Activated CD4-positive, alpha-beta T cell treated with anti-CD3 and anti-CD28 coated beads, Interleukin-2, amount 50 U/mL, for 16 hours (primary cell): ENCODE measurements at regions not wholly inside any gene's neighbourhood (a gene's known extent, or its start where the extent isn't known, plus 50 kb on each side); places are given as distances from the start of the nearest gene placed in this dataset.

ENCODE experiments used
- DNase-seq: peaks from one replicate; pipeline ENCODE4 v3.0.0-alpha.2; 2020

DNA sequence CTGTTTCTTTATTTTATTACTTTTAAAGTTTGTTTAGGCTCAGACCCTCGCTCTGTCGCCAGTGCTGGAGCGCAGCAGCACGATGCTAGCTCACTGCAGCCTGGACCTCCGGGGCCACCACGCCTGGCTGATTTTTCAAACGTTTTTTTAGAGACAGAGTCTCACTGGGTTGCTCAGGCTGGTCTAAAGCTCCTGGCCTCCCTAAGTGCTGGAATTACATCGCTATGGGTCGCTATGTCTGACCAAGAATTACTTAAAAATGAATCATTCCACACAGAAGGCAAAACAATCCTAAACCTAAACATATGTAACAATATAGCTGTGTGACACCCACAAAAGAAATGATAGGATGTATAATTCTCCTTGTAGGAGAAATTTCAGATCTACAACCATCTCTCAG lies 86.9 kb upstream of the SIMC1 start:
- DNase-seq: no peak

DNA sequence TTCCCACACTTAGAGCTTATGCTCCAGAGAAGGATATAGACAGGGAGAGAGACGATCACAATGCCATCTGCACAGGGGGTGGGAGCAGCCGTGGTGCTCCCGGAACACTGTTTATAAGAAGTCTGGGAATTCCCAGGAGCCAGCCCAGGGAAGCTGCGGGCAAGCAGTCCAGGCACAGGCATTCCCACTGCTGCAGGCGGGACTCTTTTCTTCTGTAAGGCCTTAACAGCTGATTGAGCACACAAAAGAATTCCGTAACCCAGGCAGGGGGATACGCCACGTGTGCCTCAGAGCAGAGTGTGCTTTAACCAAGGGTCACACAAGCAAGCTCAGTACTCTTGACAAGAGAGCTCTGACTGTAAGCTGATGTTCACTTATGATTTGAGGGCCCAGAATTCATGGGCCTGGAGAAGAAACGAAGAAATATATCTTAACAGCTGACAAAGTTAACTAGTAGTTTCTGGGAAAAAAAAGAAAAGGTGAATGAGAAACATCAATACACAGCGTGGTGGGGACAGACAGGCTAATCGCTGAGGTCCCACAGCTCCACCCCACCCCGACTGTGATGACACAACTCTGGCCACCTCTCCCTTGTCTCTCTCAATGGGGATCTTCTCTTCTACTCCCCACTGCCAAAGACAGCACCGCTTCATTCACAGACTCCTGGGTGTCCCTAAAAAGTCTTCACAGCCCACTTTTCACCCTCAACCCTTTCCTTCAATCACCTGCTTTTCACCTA lies 85.9 kb upstream of the SIMC1 start:
- DNase-seq: no peak

DNA sequence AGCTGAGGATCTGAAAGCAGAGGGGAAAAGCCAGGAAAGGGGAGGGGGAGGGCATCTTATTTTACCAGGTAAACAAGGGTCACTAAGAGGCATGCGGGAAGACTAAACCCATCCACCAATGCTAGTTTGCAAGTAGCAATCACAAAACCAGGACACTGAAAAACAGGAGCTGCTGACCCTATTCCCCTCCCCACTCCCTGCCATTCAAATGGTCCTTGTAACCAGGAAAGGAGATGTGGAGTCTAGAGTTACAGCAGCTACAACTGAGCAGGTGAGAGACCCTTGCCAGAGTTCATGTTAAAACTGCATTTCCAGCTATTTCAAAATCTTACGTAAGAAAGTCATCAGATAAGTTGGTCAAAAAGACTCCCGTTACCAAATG lies 85.3 kb upstream of the SIMC1 start:
- no peak for DNase-seq

DNA sequence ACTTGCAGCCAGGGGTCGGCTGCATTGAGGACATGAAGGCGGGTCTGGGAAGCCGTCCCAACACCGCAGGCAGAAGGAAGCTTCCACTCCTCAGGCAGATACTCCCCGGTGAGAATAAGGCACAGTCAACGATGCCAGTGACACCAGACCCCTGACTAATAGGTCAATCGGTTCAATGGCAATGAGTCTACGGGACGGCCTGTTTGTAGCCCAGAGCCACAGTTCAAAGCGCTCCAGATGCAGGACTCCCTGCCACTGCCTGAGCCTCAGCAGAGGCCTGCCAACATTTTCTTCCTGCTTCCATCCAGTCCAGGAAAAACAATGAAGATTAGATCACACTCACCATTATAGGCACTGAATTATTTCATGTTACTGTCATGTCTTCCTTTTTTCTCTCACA lies 84.5 kb upstream of the SIMC1 start:
- DNase-seq: no peak

DNA sequence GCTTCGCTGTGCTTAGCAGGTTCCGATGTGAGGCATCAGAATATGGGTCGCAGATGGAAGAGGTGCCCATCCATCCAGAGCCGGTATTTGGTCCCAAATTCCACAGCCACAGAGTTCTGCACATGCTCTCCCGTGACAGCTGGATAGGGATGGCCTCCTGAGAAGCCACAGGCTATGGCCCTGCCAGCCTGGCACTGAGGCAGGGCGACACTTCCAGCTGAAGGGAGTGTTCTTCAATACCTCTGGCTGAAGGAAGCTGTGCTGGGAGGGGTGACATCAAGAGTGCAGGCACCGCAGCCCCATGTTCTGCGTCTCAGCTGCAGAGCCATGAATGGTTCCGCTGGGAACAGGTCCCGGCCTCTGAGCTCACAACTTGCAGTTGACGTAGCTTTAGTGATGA lies 83.4 kb upstream of the SIMC1 start:
- no peak for DNase-seq

DNA sequence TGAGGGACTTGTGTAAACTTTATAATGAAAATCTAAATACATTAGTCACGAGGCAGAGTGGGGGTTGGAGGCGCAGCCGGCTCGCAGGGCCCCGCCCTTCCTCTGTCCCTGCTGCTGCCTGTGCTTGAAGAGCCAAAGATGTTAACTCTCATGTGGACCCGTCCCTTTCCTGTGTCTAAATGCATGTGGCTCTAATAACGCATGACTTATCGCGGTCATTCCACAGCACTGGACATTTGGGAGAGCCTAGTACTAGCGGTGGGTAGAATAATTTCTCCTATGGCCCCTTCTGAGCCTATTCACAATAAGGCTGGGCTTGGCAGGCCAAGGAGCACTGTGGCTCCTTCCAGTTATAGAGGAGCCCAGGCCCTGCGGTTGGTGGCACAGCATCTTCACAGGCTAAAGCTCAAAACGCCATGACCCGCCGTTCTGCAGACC lies 82.3 kb upstream of the SIMC1 start:
- DNase-seq: no peak

DNA sequence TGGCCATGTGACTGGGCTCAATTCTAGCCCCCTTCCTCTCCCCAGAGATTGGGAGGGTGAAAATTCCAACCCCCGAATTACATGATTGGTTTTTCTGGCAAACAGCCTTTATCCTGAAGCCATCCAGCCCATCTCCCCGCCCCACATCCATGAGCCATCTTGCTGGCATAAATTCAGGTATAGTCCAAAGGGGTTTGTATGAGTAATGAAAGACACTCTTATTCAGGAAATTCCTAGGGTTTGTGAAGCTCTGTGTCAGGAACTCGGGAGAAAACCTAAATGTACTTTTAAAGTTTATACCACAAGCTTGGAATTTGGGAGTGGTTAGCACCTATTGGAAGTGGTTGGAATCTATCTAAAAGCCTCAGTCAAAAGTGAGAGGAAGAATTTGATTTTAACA lies 80.6 kb upstream of the SIMC1 start:
- DNase-seq: no peak

DNA sequence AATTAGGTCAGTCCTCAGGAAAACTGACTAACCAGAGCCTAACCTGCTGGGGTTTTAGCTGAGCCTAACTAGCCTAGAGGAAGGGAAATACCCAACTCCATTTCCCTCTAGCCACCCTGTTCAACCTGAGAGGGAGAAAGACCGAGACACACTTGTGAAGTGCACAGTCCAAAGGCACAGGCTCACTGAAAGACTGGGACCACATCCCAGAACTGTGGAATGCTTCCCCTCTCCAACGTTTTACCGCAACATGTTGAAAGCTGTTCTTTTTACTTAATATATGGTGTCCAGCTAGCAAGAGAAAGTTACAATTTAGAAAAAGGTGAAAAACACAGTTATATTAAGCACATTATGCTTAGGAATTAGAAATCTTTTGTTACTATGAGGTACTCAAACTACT lies 76.8 kb upstream of the SIMC1 start:
- DNase-seq: no peak

GRCh38 chr5:176162198-176162597 lies 76.0 kb upstream of the SIMC1 start:
- DNase-seq: no peak

- DNase-seq: no peak
Observed at GRCh38 chr5:176162888-176163287, 75.3 kb upstream of the SIMC1 start.

- DNase-seq: no peak
Observed at GRCh38 chr5:176166427-176166826, 71.8 kb upstream of the SIMC1 start.

DNA sequence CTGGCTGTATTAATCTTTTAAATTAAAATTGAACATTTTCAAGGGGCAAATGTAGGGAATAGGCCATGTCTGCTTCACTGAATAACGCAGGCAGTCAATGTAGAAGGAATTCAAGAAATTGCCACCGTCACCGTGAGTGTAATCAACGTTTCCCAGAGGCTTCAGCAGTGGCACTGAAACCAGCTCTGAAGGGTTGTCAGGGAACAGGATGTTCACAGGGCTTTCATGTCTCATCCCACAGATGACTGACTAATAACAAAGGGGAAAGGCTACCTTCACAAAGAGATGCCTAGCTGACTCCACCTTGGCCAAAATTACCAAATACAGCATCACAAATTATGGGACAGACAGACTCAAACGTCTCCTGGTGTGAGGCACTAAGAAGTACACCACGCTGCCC lies 70.4 kb upstream of the SIMC1 start:
- no peak for DNase-seq

DNA sequence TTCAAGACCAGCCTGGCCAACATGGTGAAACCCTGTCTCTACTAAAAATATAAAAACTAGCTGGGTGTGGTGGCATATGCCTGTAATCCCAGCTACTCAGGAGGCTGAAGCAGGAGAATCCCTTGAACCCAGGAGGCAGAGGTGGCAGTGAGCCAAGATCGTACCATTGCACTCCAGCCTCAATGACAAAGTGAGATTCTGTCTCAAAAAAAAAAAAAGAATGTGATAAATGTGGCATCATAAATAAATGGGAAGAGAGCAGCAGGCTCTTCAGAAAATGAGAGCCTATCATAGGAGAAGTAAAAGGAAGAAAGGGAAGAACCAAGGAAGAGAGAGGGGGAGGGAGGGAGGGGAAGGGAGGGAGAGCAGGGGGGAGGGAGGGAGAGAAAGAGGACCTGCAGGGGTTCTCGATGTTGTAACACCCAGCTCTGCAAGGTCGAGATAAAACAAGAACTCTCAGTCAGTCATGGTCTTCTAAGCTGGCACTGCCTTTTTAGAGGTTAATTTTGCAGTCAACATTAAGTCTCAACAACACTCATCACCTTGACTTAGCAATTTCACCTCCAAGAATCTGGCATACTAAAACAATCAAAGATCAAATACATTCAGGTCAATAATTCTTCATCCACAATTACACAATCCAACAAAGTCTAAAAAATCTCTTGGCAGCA lies 68.7 kb upstream of the SIMC1 start:
- no peak for DNase-seq

- DNase-seq: no peak
Observed at GRCh38 chr5:176170084-176170483, 68.1 kb upstream of the SIMC1 start.

GRCh38 chr5:176171171-176171760 lies 67.0 kb upstream of the SIMC1 start:
- no peak for DNase-seq

DNA sequence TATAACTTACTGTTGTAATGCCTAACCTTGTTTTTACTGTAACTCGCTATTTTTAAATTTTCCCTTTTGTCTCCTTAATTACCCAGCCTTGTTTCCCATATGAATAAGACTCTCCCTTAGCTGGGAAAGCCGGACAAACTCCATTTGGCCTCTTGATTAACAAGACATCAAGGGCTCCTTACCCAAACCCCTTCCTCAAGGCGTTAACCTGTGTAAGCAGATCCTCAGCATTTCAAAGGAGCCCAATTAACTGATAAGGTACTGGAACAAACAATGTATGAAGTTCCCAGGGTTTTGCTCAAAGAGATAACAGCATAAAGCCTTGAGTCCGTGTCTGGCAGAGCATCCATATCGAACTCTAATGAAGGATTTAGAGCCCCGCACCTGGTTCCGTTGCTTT lies 66.0 kb upstream of the SIMC1 start:
- DNase-seq: no peak

- no peak for DNase-seq
Observed at GRCh38 chr5:176173647-176174046, 64.6 kb upstream of the SIMC1 start.

- no peak for DNase-seq
Observed at GRCh38 chr5:176174345-176175025, 63.7 kb upstream of the SIMC1 start.

DNA sequence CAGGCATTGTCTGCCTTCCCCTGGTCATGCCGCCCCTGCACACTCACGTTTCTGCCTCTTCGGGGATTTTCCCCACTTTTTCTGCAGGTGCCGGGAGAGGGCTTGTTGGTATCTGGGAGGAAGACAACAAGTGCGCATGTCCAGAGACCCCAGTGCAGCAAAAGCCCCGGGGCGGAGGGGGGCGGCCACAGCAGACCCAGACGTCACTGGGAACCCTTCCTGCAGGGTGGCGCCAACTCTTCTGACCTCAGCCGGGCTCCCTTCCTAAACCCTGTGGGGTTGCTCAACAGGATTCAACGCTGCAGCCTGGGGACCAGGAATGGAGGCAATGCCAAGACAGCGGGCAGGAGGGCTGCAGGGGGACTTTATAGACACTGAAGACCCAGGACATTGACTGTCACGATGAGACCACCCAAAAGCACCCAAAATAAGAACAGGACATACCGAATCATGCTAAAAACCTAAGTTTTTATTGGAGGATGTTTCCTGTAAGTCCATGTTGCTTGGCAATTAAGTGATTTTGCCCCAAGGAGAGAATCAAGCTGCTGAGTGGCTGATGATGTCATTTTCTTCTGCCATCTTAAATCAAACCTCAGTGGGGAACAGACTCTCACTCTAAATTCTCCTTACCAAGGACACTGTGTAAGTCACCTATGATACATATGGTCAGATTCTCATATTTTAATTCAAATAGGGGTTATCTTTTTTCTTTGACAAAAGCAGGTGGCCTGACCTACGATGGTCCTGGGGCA lies 62.9 kb upstream of the SIMC1 start:
- DNase-seq: no peak

DNA sequence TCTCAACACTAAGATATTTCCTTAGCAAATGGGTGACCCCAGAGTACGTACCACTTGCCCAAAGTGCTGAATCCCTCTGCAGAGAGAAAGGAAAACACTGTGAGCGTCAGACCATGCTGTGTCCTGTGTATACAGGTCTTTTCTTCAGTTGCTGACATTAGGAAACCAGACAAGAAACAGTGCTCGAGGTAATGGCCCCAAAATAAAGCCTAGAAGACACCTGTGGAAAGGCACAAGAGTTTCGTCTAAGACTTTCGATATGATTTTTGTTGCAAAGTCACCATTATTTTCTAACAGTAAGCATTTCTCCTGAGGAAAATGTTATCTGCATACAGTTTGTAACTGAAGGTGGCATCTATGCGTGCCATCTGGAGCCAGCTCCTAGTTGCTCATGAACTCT lies 62.0 kb upstream of the SIMC1 start:
- DNase-seq: no peak

- no peak for DNase-seq
Observed at GRCh38 chr5:176178789-176179188, 59.4 kb upstream of the SIMC1 start.

- no peak for DNase-seq
Observed at GRCh38 chr5:176180339-176180738, 57.9 kb upstream of the SIMC1 start.

- no peak for DNase-seq
Observed at GRCh38 chr5:176180781-176181180, 57.4 kb upstream of the SIMC1 start.
